Keratinocyte (primary cell): ENCODE measurements at regions not wholly inside any gene's neighbourhood (a gene's known extent, or its start where the extent isn't known, plus 50 kb on each side); places are given as distances from the start of the nearest gene placed in this dataset.

ENCODE experiments used
- DNase-seq: peaks from one replicate; pipeline ENCODE4 v3.0.0-alpha.2; 2011; ENCODE audit warnings: low read depth, missing footprints, low spot score
- FAIRE-seq: peaks from 2 replicates; lab custom pipeline; 2011; peaks lifted over from hg19 to GRCh38; lab: Jason Lieb, UNC
- H2AFZ ChIP-seq: 2 replicates; pipeline ENCODE4 v1.6.0; 2012; ENCODE audit warnings: low read length, control low read depth, inconsistent platforms; ENCODE audit not compliant: control insufficient read depth
- H3K27ac ChIP-seq: 2 replicates; pipeline ENCODE4 v1.5.1; 2011; ENCODE audit warnings: low read length; ENCODE audit not compliant: control insufficient read depth, insufficient read depth
- H3K27me3 ChIP-seq: 3 replicates; pipeline ENCODE4 v1.6.0; 2011; ENCODE audit warnings: low read length; ENCODE audit not compliant: control insufficient read depth, insufficient read depth; ENCODE audit errors: extremely low read depth
- H3K36me3 ChIP-seq, 2 experiments: 2 replicates in 1 of 2; 3 replicates in 1 of 2; pipeline ENCODE4 v1.5.1; 2011; ENCODE audit warnings: low read length in 2 of 2, mild to moderate bottlenecking in 1 of 2; ENCODE audit not compliant: control insufficient read depth in 2 of 2, insufficient read depth in 2 of 2; ENCODE audit errors: extremely low read depth in 1 of 2
- H3K4me1 ChIP-seq: 3 replicates; pipeline ENCODE4 v1.5.1; 2011; ENCODE audit warnings: low read length; ENCODE audit not compliant: control insufficient read depth, insufficient read depth; ENCODE audit errors: extremely low read depth
- H3K4me2 ChIP-seq: 3 replicates; pipeline ENCODE4 v1.6.0; 2011; ENCODE audit warnings: low read depth, low read length; ENCODE audit not compliant: control insufficient read depth, insufficient read depth; ENCODE audit errors: extremely low read depth
- H3K4me3 ChIP-seq, 3 experiments: fragments of 200-600 bp in 1 of 3; sonication (generic) in 1 of 3; 2 replicates in 2 of 3; 3 replicates in 1 of 3; pipeline ENCODE4 v1.5.1; 2011 to 2016; ENCODE audit warnings: low read length in 3 of 3, mild to moderate bottlenecking in 3 of 3, control low read depth in 2 of 3, inconsistent platforms in 1 of 3, low read depth in 1 of 3, mixed read lengths in 1 of 3, mixed run types in 1 of 3, moderate library complexity in 1 of 3; ENCODE audit not compliant: control insufficient read depth in 2 of 3, insufficient read depth in 2 of 3; ENCODE audit errors: extremely low read depth in 1 of 3
- H3K79me2 ChIP-seq: 2 replicates; pipeline ENCODE4 v1.6.0; 2012; ENCODE audit warnings: low read length; ENCODE audit not compliant: control insufficient read depth, insufficient read depth
- H3K9ac ChIP-seq: 3 replicates; pipeline ENCODE4 v1.6.0; 2011; ENCODE audit warnings: low read length; ENCODE audit not compliant: control insufficient read depth, insufficient read depth; ENCODE audit errors: extremely low read depth
- H3K9me1 ChIP-seq: 3 replicates; pipeline ENCODE4 v1.6.0; 2011; ENCODE audit warnings: low read length; ENCODE audit not compliant: control insufficient read depth, insufficient read depth; ENCODE audit errors: extremely low read depth
- H3K9me3 ChIP-seq: 2 replicates; pipeline ENCODE4 v1.5.1; 2012; ENCODE audit warnings: low read depth, low read length; ENCODE audit not compliant: control insufficient read depth
- H4K20me1 ChIP-seq: 3 replicates; pipeline ENCODE4 v1.6.0; 2011; ENCODE audit warnings: low read length; ENCODE audit not compliant: control insufficient read depth, insufficient read depth; ENCODE audit errors: extremely low read depth
- CTCF ChIP-seq, 3 experiments: IDR thresholded peaks in 1 of 3; conservative IDR thresholded peaks in 1 of 3; optimal IDR thresholded peaks in 1 of 3; 2 replicates in 2 of 3; 3 replicates in 1 of 3; pipeline versions ENCODE3 to v1.5.1; 2011; ENCODE audit warnings: low read length in 3 of 3, mild to moderate bottlenecking in 3 of 3, moderate library complexity in 2 of 3, control low read depth in 1 of 3, inconsistent platforms in 1 of 3; ENCODE audit not compliant: insufficient read depth in 2 of 3; ENCODE audit errors: extremely low read depth in 1 of 3
- EZH2 ChIP-seq: IDR thresholded peaks from one replicate; pipeline ENCODE4 v1.6.1; 2012; ENCODE audit warnings: inconsistent platforms, mild to moderate bottlenecking, low read length, moderate library complexity
- dilution Hi-C: fragments of 300-500 bp; cut with MboI; formaldehyde crosslinking; loops from one replicate; pipeline ENCODE4 v1.7.0; 2020; ENCODE audit warnings: low sequenced_read_pairs; ENCODE audit not compliant: extremely low pct_ligation_motif_present

DNA sequence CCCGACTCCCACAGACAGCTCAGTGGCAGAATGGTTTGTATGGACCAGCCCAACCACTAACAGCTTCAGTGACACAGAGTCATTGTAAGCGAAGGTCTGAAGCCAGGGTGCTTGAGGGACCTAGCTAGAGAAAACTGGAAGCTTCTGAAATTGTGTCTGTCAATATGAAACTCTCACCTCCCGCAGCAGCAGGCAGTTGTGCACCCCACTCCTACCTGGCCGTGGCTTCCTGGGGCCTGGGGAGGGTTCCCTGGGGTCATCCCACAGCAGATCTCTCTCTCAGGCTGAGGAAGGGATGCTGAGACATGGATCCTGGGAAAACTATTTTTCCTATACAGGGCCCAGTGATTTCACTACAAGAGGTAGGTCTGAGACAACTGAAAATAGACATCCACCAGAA is 229.5 kb downstream of the TFCP2L1 start:
- no peak overlapping the region for H3K4me3 ChIP-seq
- no peaks in the 10 kb centered on the region for H3K9me1 ChIP-seq
- H3K9me3 ChIP-seq, result peaks cover 2% of the 10 kb centered on the region
- H2AFZ ChIP-seq, result no peak overlapping the region
- no peak overlapping the region for H3K27ac ChIP-seq
- dilution Hi-C loops, result no loop called here
- no peak for DNase-seq
- H3K9ac ChIP-seq, result no peak overlapping the region
- H3K4me1 ChIP-seq, result no peaks in the 10 kb centered on the region
- H3K79me2 ChIP-seq, result no peaks in the 10 kb centered on the region
- no peaks in the 10 kb centered on the region for H3K36me3 ChIP-seq
- FAIRE-seq, result no peak
- H3K4me2 ChIP-seq, result no peak overlapping the region
- no peaks in the 10 kb centered on the region for H4K20me1 ChIP-seq
- peaks cover 14% of the 10 kb centered on the region for H3K27me3 ChIP-seq
- TF ChIP-seq CTCF (optimal IDR thresholded peaks at IDR 0.05 in 1 of 3, IDR thresholded peaks at IDR 0.05 in 1 of 3, conservative IDR thresholded peaks at IDR 0.05 in 1 of 3; ENCODE audit: extremely low read depth in 1 of 3, insufficient read depth in 2 of 3, low read length in 3 of 3) (no peak), EZH2 (no peak)

- no peak overlapping the region for H3K4me2 ChIP-seq
- H3K9me1 ChIP-seq, result no peaks in the 10 kb centered on the region
- FAIRE-seq (no peak), DNase-seq (no peak)
- TF ChIP-seq CTCF (optimal IDR thresholded peaks at IDR 0.05 in 1 of 3, IDR thresholded peaks at IDR 0.05 in 1 of 3, conservative IDR thresholded peaks at IDR 0.05 in 1 of 3; ENCODE audit: extremely low read depth in 1 of 3, insufficient read depth in 2 of 3, low read length in 3 of 3), result no peak
- TF ChIP-seq EZH2, result no peak
- H3K79me2 ChIP-seq, result no peaks in the 10 kb centered on the region
- H3K27me3 ChIP-seq, result peaks cover 19% of the 10 kb centered on the region
- no peaks in the 10 kb centered on the region for H3K4me1 ChIP-seq
- H3K4me3 ChIP-seq, result no peak overlapping the region
- no peak overlapping the region for H2AFZ ChIP-seq
- no peak overlapping the region for H3K27ac ChIP-seq
- dilution Hi-C loops, result no loop called here
- no peak overlapping the region for H3K9ac ChIP-seq
- no peaks in the 10 kb centered on the region for H3K36me3 ChIP-seq
- H3K9me3 ChIP-seq, result peaks cover under 1% of the 10 kb centered on the region
- no peaks in the 10 kb centered on the region for H4K20me1 ChIP-seq
Observed at GRCh38 chr2:121058852-121059558, 226.0 kb downstream of the TFCP2L1 start.
